Loucy (cell line): ENCODE measurements at regions not wholly inside any gene's neighbourhood (a gene's known extent, or its start where the extent isn't known, plus 50 kb on each side); places are given as distances from the start of the nearest gene placed in this dataset.

Experiments used
- EZH2phosphoT487 ChIP-seq: fragments of 200-600 bp; IDR thresholded peaks from 2 replicates; pipeline ENCODE4 v1.6.1; 2018; ENCODE audit warnings: antibody characterized with exemption, mild to moderate bottlenecking, moderate library complexity, borderline replicate concordance
- TF ChIP-seq, protein P1 (sequence below): fragments of 200-600 bp; sonication (generic); conservative IDR thresholded peaks from 2 replicates; pipeline ENCODE4 v1.5.1; 2014; ENCODE audit warnings: mild to moderate bottlenecking, antibody characterized with exemption, low read length

DNA sequence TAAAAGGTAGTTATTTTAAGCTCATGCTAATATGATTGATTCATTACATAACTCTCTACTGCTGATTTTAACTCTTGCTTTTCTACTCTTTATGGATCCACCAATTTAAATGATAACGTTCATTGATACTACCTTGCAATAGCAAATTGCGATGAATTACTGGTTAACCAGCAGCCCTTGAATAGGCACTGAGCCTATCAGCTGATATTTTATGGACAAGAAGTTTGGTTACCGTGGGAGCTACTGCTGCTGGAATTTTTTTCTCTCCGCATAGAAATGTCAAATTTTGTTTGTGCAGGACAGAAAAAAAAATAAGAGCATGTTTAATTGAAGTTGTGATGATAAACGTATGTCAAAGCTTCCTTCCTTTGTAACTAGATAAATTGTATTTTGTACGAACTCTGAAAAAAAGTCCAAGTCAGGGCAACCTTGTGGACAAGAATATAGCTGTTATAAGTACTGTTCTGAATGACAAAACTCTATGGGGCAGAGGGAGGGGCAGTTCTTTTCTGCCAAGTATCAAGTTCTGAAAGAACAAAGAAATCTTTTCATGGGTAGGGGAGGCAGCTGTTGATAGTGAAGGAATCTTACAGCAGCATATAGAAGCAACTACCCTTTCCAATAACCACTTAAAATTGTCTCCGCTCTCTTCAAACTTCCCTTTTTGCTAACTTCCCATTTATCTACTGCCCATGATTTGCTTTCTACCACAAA lies 434.9 kb upstream of the PABPC4L start:
- TF ChIP-seq, protein P1, sequence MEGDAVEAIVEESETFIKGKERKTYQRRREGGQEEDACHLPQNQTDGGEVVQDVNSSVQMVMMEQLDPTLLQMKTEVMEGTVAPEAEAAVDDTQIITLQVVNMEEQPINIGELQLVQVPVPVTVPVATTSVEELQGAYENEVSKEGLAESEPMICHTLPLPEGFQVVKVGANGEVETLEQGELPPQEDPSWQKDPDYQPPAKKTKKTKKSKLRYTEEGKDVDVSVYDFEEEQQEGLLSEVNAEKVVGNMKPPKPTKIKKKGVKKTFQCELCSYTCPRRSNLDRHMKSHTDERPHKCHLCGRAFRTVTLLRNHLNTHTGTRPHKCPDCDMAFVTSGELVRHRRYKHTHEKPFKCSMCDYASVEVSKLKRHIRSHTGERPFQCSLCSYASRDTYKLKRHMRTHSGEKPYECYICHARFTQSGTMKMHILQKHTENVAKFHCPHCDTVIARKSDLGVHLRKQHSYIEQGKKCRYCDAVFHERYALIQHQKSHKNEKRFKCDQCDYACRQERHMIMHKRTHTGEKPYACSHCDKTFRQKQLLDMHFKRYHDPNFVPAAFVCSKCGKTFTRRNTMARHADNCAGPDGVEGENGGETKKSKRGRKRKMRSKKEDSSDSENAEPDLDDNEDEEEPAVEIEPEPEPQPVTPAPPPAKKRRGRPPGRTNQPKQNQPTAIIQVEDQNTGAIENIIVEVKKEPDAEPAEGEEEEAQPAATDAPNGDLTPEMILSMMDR, result no peak
- TF ChIP-seq EZH2phosphoT487, result no peak
